ENCODE measurements at regions not wholly inside any gene's neighbourhood (a gene's known extent, or its start where the extent isn't known, plus 50 kb on each side); places are given as distances from the start of the nearest gene placed in this dataset.
"Not testable (repeated sequence)": the region's sequence is repeated elsewhere in the genome, so short reads cannot be mapped to it uniquely, and the experiment has no call there.

DNA sequence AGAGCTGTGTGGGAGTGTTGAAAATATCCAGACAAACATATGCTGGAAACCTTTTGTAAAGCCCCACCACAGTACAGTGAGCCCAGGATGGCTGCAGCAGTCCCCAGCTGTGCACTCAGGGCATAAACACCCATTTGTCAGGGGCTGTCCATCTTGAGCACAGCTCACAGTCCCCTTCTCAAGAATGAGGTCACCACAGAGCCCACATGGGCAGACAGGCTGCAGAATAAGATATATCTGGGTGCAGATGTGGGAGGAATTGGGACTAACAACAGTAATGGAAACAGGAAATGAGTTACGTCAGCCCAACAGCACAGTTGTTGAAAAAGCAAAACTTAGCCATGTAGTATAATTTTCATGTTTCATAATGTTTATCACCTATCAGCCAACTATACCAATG lies 219.6 kb downstream of the ETAA1 start:
- Histone ChIP-seq H3K4me1 (ENCODE audit: control insufficient read depth in 1 of 2, insufficient read depth in 2 of 2, low read length in 2 of 2) (no peaks in the 10 kb centered on the region), H3K27me3 (ENCODE audit: control insufficient read depth in 2 of 2, insufficient read depth in 2 of 2, low read length in 2 of 2) (no peaks in the 10 kb centered on the region), H3K9me3 (replicated peaks in 1 of 2; ENCODE audit: control insufficient read depth in 1 of 2, insufficient read depth in 1 of 2, low read length in 2 of 2) (no peaks in the 10 kb centered on the region), H3K4me3 (replicated peaks in 1 of 3; ENCODE audit: low read depth in 2 of 3, low read length in 3 of 3) (no peak overlapping the region), H3K9ac (ENCODE audit: insufficient read depth, low read length, poor library complexity, severe bottlenecking) (no peak overlapping the region), H3K4me2 (replicated peaks; ENCODE audit: extremely low read depth, low read length, poor library complexity, severe bottlenecking) (no peak overlapping the region), H4K20me1 (ENCODE audit: insufficient read depth, low read length) (no peaks in the 10 kb centered on the region), H3K27ac (ENCODE audit: low read depth in 1 of 2, low read length in 2 of 2) (no peak overlapping the region), H2AFZ (ENCODE audit: insufficient read depth, low read depth, low read length, poor library complexity, severe bottlenecking) (no peak overlapping the region), H3K79me2 (ENCODE audit: insufficient read depth, low read length) (no peaks in the 10 kb centered on the region), H3K36me3 (replicated peaks in 1 of 2; ENCODE audit: control insufficient read depth in 1 of 2, insufficient read depth in 2 of 2, low read length in 2 of 2) (no peaks in the 10 kb centered on the region)
- intact Hi-C loops (cut with micrococcal nuclease): no loop called here
- no CpG with 5 or more reads among the region's 1 CpG for WGBS (ENCODE audit: insufficient coverage)
- Mint-ChIP-seq H3K36me3 (no peaks in the 10 kb centered on the region), H3K27ac (no peak overlapping the region), H3K4me1 (no peaks in the 10 kb centered on the region), H3K9me3 (peaks cover 0 to 2% (median 0%) of the 10 kb centered on the region in 7 donors), H3K27me3 (ENCODE audit: low read depth in 3 of 3) (no peaks in the 10 kb centered on the region), H3K4me3 (no peak overlapping the region)
- TF ChIP-seq, protein P1, sequence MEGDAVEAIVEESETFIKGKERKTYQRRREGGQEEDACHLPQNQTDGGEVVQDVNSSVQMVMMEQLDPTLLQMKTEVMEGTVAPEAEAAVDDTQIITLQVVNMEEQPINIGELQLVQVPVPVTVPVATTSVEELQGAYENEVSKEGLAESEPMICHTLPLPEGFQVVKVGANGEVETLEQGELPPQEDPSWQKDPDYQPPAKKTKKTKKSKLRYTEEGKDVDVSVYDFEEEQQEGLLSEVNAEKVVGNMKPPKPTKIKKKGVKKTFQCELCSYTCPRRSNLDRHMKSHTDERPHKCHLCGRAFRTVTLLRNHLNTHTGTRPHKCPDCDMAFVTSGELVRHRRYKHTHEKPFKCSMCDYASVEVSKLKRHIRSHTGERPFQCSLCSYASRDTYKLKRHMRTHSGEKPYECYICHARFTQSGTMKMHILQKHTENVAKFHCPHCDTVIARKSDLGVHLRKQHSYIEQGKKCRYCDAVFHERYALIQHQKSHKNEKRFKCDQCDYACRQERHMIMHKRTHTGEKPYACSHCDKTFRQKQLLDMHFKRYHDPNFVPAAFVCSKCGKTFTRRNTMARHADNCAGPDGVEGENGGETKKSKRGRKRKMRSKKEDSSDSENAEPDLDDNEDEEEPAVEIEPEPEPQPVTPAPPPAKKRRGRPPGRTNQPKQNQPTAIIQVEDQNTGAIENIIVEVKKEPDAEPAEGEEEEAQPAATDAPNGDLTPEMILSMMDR (IDR thresholded peaks at IDR 0.05): no peak
- no peak for DNase-seq

DNA sequence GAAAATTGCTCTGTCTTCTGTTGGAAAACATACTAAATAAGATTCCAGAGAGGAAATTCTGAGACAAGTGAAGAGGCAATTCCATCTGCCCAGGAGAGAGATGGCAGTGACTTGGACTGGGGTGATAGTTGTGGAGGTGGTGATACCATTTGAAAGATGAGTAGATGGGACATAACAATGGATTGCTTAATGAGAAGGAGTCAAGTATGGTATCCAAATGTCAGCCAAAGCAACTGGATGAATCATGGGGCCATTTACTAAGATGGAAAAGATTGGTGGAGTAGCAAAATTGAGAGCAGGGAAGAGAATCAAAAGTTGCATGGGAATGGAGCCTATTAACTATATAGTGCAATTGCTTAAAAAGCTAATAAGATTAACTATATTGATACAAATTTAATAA lies 222.1 kb downstream of the ETAA1 start:
- no peak overlapping the region for H2AFZ ChIP-seq (ENCODE audit: insufficient read depth, low read depth, low read length, poor library complexity, severe bottlenecking)
- H3K4me3 ChIP-seq (replicated peaks in 1 of 3; ENCODE audit: low read depth in 2 of 3, low read length in 3 of 3): no peak overlapping the region
- no peaks in the 10 kb centered on the region for H3K36me3 Mint-ChIP-seq
- no peaks in the 10 kb centered on the region for H3K9me3 ChIP-seq (replicated peaks in 1 of 2; ENCODE audit: control insufficient read depth in 1 of 2, insufficient read depth in 1 of 2, low read length in 2 of 2)
- no peak overlapping the region for H3K4me2 ChIP-seq (replicated peaks; ENCODE audit: extremely low read depth, low read length, poor library complexity, severe bottlenecking)
- no peak overlapping the region for H3K27ac ChIP-seq (ENCODE audit: low read depth in 1 of 2, low read length in 2 of 2)
- TF ChIP-seq, protein P1 (IDR thresholded peaks at IDR 0.05): no peak
- H3K9me3 Mint-ChIP-seq: peaks cover 0 to 4% (median 2%) of the 10 kb centered on the region in 7 donors
- H4K20me1 ChIP-seq (ENCODE audit: insufficient read depth, low read length): no peaks in the 10 kb centered on the region
- H3K4me1 ChIP-seq (ENCODE audit: control insufficient read depth in 1 of 2, insufficient read depth in 2 of 2, low read length in 2 of 2): no peaks in the 10 kb centered on the region
- no peak overlapping the region for H3K27ac Mint-ChIP-seq
- no peaks in the 10 kb centered on the region for H3K79me2 ChIP-seq (ENCODE audit: insufficient read depth, low read length)
- no peaks in the 10 kb centered on the region for H3K27me3 ChIP-seq (ENCODE audit: control insufficient read depth in 2 of 2, insufficient read depth in 2 of 2, low read length in 2 of 2)
- no peak overlapping the region for H3K9ac ChIP-seq (ENCODE audit: insufficient read depth, low read length, poor library complexity, severe bottlenecking)
- no peaks in the 10 kb centered on the region for H3K4me1 Mint-ChIP-seq
- H3K36me3 ChIP-seq (replicated peaks in 1 of 2; ENCODE audit: control insufficient read depth in 1 of 2, insufficient read depth in 2 of 2, low read length in 2 of 2): no peaks in the 10 kb centered on the region
- no peak for DNase-seq
- intact Hi-C loops (cut with micrococcal nuclease): no loop called here
- no peak overlapping the region for H3K4me3 Mint-ChIP-seq
- no peaks in the 10 kb centered on the region for H3K27me3 Mint-ChIP-seq (ENCODE audit: low read depth in 3 of 3)

DNA sequence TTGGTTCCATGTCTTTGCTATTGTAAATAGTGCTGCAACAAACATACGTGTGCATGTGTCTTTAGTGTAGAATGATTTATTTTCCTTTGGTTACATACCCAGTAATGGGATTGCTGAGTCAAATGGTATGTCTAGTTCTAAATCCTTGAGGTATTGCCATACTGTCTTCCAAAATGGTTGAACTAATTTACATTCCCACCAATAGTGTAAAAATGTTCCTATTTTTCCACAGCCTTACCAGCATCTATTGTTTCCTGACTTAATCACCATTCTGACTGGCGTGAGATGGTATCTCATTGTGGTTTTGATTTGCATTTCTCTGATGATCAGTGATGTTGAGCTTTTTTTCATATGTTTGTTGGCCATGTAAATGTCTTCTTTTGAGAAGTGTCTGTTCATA lies 226.6 kb downstream of the ETAA1 start:
- H3K79me2 ChIP-seq (ENCODE audit: insufficient read depth, low read length); H3K9me3 ChIP-seq (replicated peaks in 1 of 2; ENCODE audit: control insufficient read depth in 1 of 2, insufficient read depth in 1 of 2, low read length in 2 of 2); H3K4me3 ChIP-seq (replicated peaks in 1 of 3; ENCODE audit: low read depth in 2 of 3, low read length in 3 of 3); H3K4me1 Mint-ChIP-seq; H4K20me1 ChIP-seq (ENCODE audit: insufficient read depth, low read length); H3K4me1 ChIP-seq (ENCODE audit: control insufficient read depth in 1 of 2, insufficient read depth in 2 of 2, low read length in 2 of 2); H3K36me3 ChIP-seq (replicated peaks in 1 of 2; ENCODE audit: control insufficient read depth in 1 of 2, insufficient read depth in 2 of 2, low read length in 2 of 2); H3K4me3 Mint-ChIP-seq; H3K9ac ChIP-seq (ENCODE audit: insufficient read depth, low read length, poor library complexity, severe bottlenecking); H3K27ac ChIP-seq (ENCODE audit: low read depth in 1 of 2, low read length in 2 of 2); H3K27me3 Mint-ChIP-seq (ENCODE audit: low read depth in 3 of 3); H2AFZ ChIP-seq (ENCODE audit: insufficient read depth, low read depth, low read length, poor library complexity, severe bottlenecking); H3K27ac Mint-ChIP-seq; H3K36me3 Mint-ChIP-seq; H3K27me3 ChIP-seq (ENCODE audit: control insufficient read depth in 2 of 2, insufficient read depth in 2 of 2, low read length in 2 of 2); H3K4me2 ChIP-seq (replicated peaks; ENCODE audit: extremely low read depth, low read length, poor library complexity, severe bottlenecking); H3K9me3 Mint-ChIP-seq; DNase-seq; intact Hi-C loops (cut with micrococcal nuclease): not testable (repeated sequence)
- no CpG with 5 or more reads among the region's 2 CpGs for WGBS (ENCODE audit: insufficient coverage)
